Activated CD8-positive, alpha-beta memory T cell treated with anti-CD3 and anti-CD28 coated beads for 24 hours (primary cell): ENCODE measurements at regions not wholly inside any gene's neighbourhood (a gene's known extent, or its start where the extent isn't known, plus 50 kb on each side); places are given as distances from the start of the nearest gene placed in this dataset.
"Not testable (repeated sequence)": the region's sequence is repeated elsewhere in the genome, so short reads cannot be mapped to it uniquely, and the experiment has no call there.

Experiments
- DNase-seq: peaks from one replicate; pipeline ENCODE4 v3.0.0-alpha.2; 2020

- DNase-seq, result no peak
Measured at GRCh38 chr14:51597261-51598001, 54.3 kb upstream of the FRMD6 start.

DNA sequence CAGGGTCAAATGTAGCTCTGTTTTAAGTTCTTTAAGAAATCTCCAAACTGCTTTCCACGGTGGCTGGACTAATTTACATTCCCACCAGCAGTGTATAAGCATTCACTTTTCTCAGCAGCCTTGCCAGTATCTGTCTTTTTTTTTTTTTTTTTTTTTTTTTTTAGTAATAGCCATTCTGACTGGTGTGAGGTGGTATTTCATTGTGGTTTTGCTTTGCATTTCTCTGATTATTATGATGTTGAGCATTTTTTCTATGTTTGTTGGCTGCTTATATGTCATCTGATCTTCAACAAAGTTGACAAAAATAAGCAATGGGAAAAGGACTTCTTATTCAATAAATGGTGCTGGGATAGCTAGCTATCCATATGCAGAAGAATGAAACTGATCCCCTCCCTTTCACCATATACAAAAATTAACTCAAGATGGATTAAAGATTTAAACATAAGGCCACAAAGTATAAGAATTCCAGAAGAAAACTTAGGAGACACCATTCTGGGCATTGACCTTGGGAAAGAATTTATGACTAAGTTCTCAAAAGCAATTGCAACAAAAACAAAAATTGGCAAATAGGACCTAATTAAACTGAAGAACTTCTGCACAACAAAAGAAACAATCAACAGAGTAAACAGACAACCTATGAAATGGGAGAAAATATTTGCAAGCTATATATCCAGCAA, 52.6 kb upstream of the FRMD6 start:
- DNase-seq, result not testable (repeated sequence)

DNA sequence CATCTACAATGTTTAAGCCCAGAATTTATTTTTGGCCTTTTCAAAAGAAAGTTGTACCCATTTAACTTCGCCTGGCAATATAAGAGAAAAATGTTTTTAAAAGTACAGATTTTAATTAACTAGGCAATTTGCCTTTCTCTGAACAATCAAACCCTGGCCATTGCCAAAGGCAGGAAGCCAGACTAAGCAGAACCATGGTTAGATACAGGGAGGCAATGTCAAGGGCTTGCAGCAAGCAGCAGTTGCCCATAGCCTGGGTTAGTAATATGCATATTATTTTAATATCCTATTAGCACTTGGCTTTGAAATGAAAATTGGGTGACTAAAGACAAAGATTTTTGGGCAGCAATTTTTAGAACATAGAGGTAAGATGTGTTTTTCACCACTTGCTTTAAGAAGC, 51.1 kb upstream of the FRMD6 start:
- DNase-seq, result no peak
